HG03097 (cell line): ENCODE measurements at regions not wholly inside any gene's neighbourhood (a gene's known extent, or its start where the extent isn't known, plus 50 kb on each side); places are given as distances from the start of the nearest gene placed in this dataset.
A peak's percentile ranks its signal among the peaks of the same experiment; 100 is the strongest.
"Not testable (repeated sequence)": the region's sequence is repeated elsewhere in the genome, so short reads cannot be mapped to it uniquely, and the experiment has no call there.

Source experiments
- ATAC-seq: cut with Tn5 transposase; IDR thresholded peaks from one replicate; pipeline ENCODE4 v1.9.1; 2021; ENCODE audit not compliant: unreplicated experiment, low FRiP score

DNA sequence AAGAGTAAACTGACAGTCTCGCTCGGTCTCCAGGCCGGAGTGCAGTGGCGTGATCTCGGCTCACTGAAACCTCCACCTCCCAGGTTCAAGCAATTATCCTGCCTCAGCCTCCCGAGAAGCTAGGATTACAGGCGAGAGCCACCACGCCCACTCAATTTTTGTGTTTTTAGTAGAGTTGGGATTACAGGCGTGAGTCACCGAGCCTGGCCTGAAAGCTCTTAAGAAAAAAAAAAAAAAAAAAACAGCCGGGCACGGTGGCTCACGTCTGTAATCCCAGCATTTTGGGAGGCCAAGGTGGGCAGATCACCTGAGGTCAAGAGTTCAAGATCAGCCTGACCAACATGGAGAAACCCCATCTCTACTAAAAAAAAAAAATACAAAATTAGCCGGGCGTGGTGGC lies 55.3 kb upstream of the THOC2 start:
- ATAC-seq, result not testable (repeated sequence)

DNA sequence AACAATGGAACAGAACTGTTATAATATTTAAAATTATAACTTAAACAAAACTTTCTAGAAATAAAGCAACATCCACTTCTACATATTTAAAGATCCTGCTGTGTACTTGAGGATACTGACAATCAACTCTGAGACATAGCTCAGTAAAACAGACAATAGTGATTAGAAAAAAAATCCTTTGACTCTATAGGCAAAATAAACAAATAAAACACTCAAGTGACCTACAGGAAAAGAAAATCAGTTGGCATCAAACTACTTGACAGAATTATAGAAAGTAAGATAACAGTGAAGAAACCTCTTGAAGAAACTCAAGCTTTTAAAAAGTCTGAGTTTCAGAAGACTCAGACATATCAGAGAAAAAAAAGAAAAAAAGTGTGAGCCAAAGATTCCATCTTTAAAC lies 55.9 kb upstream of the THOC2 start:
- ATAC-seq, result no peak

DNA sequence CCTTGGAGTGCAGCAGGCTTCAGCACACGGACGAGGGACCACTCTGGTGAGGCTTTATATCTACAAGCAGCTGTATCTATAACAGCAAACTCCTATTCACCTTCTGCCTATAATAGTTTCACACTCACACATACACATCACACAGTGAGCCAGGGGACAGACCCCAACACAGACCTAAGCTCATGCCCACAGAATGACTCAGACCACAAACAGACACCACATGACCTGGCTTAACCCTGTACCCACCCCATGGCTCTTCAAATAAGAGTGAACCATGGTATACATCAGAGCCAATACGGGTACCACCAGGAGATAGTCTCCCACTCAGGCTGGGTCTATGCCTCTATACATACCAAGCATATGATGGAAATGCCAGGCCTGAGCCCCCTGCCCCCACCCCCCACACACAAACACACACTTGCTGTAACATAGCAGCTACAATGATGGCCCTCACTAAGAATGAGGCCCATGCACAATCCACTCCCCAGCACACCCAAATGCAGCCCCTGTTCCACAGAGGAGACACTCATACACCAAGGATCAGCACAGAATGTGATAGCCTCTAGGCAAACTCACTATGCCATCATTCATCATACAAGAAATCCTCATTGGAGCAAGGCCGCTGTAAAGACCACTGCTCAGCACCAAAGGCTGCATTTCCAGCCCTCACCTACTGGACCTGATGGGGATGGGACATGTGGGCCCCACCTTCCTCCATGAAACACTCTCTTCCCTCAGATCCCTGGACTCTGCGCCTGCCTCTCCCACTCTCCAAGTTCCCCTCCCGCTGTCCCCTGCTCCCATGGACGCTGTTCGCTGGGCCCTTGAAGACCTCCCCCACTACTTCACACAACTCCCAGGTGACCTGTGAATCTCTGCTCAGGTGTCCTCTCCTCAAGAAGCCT lies 62.1 kb upstream of the XIAP start:
- no peak for ATAC-seq

DNA sequence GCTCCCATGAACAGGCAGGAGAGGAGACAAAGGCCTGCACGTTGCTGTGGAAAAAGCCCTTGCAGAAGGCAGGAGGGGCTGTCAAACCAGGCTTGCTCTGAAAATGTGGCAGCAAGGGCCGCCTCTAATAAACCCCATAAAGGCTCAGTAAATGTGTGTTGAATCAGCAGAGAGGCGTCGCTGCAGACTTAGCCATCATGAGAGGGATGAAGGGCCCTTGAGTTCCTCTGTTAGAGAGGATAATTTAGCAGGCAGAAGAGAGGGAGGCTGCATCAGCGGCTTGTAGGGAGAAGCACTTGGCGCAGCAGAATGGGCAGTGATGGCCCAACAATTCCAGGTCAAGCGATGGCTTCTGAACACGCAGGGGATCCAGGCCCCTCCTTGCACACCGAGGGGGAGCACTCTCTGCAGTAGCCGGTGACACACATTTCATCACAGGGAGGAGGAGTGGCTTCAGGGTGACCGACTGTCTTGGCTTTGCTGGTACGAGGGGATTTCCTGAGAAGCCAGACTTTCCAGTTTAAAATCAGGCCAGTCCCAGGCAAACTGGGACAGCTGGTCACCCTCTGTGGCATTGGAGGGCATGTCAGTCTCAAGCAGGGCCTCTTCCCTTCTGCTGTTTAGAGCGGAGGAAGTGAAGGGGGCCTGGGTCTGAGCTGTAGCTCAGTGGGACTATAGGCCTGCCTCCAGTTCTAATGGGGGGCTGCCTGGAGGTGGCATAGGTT lies 61.0 kb upstream of the XIAP start:
- not testable (repeated sequence) for ATAC-seq

DNA sequence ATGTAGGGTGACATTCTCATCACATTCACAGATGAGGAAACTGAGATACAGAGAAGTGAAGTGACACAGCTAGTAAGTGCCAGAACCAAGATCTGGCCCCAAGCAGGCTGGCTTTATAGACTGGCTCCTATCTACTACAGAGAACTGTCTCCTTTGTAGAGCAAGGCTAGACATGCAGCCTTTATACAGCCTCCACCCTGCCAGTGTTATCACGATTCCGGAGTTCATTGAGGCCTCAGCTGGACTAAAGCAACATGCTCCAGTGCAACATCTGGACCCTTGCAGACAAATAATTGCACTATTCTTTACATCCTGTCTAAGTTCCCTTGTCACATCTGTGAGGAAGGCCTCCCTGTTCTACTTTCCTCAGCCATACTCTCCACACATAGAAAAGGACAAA lies 58.0 kb upstream of the XIAP start:
- no peak for ATAC-seq

DNA sequence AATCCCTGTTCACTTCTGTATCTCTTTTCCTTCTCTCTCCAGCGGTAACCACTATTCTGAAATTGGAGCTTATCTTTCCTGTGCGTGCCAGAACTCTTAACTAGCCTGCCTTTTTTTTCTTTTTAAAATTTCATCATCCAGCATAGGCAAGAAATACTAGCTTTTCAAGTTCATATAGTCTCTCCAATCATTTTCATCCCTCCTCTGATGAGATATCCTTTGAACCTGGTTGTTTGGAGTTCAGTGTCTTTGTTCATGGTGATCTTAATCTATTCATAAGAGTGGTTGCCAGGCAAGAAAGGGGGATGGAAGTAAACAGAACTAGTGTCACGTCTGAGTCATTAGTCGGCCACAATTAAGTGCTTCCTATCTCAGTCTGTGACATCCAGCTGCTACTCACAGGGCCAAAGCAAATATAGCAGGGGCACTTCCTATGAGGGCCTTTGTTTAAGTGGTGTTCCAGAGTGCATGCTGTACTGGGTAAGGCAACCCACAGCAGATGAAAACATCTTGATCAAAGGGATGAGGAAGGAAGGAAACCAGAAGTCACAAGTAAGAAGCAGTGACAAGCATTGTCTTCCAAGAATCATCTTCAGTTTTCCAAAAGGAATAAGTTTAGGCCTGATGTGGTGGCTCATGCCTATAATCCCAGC lies 56.4 kb upstream of the XIAP start:
- peak; percentile 42 for ATAC-seq

DNA sequence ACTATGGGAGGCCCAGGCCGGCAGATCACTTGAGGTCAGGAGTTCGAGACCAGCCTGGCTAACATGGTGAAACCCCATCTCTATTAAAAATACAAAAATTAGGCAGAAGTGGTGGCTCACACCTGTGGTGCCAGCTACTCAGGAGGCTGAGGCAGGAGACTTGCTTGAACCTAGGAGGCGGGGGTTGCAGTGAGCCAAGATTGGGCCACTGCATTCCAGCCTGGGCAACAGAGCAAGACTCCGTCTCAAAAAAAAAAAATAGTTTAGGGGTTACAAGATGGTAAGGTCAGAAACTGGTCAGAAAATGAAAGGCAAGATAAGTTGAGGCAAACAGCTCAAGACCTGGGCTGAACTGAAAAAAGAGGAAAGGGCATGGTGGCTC lies 55.9 kb upstream of the XIAP start:
- ATAC-seq, result not testable (repeated sequence)

DNA sequence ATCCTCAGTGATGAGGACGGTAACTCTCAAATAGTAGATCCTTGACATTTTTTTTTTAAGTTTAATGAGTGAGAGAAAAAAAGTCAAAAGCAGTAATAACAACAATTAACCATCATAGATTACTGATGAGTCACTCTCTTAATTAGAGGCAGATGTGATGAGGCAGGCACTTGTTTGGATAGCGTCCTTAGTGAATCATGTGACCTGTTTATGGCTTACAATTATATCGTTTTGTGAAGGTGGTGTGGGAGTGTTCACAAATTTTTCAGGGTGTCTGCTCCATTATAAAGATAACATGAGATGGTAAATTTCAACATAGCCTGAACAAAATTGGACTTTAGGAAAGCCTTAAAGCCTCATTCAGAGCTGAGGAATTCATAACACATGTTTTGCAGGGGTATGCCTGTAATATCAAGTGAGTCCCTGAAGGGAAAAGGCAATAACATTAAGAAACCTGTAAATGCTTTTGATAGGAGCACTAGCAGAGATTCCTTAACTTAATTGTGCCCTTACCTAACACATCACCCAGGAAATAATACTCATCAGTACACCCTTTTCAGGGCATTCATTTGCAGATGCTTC lies 51.9 kb upstream of the XIAP start:
- ATAC-seq, result no peak

DNA sequence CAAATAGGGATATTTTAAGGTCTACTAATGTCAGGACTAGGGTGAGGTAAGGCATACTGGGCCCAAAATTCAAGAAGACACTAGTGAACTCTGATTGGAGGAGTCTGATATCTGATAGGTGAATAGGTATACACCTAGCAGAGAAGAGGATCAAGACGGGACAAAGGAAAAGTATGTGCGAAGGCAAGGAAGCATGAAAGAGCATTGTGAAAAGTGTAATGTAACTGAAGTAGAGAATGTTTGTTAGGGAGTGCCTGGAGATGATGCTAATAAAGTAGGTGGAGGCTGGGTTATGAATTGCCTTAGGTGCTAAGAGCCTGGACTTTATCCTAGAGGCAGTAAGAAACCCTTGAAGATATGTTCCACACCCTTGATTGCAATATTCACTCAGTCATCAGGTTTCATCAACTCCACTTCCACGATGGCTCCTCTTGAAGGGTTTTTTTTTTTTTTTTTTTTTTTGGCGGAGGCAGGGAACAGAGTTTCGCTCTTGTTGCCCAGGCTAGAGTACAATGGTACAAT lies 49.9 kb upstream of the XIAP start:
- ATAC-seq, result no peak
